T1000 (cell line): ENCODE measurements at regions not wholly inside any gene's neighbourhood (a gene's known extent, or its start where the extent isn't known, plus 50 kb on each side); places are given as distances from the start of the nearest gene placed in this dataset.
A peak's percentile ranks its signal among the peaks of the same experiment; 100 is the strongest.
"Not testable (repeated sequence)": the region's sequence is repeated elsewhere in the genome, so short reads cannot be mapped to it uniquely, and the experiment has no call there.

Source experiments
- DNase-seq: peaks from one replicate; lab custom pipeline; 2025; ENCODE audit warnings: mixed read lengths; lab: John Stamatoyannopoulos, UW

DNA sequence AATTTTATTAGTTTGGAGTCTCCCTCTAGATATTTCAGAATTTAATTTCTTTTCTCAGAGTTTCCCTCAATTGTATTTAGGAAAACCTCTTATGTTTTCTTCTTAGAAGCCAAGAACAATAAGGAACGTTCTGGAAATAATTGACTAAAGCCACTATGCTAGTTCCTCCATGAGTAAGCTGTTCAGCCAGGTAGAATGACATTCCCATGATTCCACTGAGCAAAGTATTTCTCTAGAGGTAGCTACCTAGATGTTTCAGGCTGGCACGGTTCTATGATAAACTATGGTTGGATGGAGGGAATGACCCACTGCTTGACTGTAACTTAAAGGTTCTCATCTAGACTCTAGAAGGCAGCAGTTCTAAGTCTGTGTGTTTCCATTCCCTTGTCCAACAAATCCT, 62.4 kb downstream of the CLDN17 start:
- DNase-seq: no peak

DNA sequence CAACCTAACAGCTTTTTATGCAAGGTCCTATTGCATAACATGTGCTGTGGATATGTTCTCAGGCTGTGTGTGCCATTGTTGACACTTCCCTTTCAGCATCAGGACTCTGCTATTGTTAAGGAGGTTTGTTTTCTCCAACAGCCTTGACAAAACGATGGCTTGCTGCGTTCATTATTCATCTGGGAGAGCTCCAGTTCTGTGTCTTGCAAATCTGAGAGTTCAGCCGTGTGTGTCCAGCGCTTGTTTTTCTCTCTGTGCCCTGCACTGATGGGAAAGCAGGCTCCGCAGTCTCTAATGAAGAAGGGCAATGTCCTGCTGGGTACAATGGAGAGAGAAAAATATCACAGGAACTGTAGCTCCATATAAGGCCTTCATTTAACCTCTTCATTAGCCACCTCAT, 63.7 kb downstream of the CLDN17 start:
- DNase-seq: no peak

DNA sequence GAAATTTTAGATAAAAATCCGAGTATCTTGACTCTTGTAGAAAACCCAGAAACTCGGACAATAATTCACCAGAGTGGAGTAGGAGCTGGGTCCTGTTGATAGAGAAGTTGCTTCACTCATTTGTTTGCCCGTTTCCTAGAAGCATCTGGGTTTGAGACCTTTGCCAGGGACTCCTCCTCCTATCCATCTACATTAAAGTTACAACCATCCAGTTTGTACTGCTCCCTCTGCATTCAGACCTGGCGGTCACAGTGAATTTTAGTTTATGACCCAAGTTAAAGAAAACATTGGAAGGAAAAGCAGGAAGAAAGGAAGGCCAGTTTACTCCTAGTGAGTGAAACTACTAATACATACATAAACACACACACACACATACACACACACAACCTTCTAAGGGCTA, 64.6 kb downstream of the CLDN17 start:
- no peak for DNase-seq

DNA sequence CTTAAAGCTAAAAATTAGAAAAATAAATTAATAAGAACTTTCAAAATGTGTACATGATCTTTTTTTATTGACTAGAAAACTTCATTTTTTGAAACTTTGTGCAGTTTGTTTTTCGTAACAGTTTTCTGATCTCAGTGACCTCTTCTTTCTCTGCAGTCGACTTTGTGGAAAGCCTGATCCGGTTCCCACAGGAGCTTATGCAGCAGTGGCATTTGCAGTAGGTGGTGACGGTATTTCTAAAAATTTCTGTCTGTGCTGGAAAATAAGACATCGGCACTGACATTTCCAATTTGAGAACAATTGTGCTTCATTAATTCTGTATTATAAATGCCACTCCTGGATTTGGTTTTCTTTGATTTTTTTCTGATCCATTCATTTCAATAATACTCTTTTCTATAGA, 68.8 kb downstream of the CLDN17 start:
- DNase-seq: no peak

DNA sequence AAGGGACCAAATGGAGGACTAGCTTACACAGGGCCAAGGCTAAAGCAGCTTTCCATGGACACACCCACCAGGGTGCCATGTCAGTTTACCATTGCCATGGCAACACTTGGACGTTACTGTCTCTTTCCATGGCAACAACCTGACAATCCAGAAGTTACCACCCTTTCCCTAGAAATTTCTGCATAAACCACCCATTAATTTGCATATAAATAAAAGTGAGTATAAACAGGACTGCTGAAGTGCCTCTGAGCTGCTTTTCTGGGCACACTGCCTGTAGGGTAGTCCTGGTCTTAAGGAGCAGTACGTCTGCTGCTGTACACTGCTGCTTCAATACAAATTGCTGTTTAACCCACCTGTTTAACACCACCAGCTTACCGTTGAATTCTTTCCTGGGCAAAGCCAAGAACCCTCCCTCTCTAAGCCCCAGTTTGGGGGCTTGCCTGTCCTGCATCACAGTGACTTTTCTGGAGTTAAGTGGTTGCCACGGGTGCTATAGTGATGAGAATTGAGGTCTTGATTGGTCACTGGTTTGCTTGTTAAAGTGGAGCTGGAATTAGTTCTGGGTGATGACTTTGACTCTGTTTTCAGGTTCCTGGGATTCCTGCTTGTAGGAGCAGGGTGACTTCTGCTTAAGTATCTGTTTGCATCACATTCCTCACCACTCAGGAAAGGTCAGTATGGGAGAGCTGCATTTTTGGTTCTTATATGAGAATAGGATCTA, 83.2 kb downstream of the CLDN17 start:
- DNase-seq: no peak

DNA sequence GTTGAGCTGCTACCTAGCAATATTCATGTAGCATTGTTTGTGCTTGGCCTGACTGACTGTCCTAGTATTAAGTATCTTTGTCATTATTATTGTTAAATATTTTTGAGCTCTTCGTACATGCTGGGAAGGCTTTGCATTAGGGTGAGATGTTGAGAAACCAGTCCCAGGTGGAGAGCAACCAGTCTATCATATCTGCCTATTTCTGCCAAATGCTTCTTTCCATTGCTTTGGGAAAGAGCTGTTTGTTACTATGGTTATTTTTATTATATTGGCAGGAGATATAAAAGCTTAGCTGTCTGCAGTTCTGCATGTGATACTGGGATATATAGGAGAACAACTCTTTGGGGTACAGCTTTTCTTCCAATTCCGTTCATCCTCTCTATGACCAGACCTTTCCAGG, 85.1 kb downstream of the CLDN17 start:
- no peak for DNase-seq

DNA sequence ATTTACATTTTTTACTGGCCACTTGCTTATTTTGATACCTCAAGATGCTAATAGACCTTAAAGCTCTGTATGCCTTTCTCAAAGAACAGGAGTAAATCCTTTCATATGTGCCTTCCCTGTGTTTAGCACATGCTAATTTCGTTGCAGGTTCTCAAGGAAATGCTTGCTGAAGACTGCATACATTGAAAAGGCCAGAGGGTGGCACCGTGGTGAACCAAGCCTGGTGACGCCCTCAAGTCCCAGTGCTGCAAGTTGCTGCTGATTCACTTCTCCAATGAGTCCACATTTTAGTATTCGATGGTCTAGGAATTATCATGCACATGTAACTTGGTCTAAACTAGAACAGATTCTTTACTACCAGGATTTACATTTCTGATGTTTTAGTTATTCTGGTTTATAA, 94.1 kb downstream of the CLDN17 start:
- DNase-seq: no peak

DNA sequence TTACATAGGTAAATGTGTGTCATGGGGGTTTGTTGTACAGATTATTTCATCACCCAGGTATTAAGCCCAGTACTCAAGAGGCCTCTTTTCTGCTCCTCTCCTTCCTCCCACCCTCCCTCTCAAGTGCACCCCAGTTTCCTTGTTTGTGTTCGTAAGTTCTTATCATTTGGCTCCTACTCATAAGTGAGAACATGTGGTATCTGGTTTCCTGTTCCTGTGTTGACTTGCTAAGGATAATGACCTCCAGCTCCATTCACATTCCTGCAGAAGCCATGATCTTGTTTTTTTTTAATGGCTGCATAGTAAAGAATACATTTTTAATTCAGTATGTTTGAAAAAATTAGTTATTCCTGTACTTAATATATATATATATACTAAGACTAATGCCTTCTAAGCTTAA, 107.7 kb downstream of the CLDN17 start:
- DNase-seq: no peak

DNA sequence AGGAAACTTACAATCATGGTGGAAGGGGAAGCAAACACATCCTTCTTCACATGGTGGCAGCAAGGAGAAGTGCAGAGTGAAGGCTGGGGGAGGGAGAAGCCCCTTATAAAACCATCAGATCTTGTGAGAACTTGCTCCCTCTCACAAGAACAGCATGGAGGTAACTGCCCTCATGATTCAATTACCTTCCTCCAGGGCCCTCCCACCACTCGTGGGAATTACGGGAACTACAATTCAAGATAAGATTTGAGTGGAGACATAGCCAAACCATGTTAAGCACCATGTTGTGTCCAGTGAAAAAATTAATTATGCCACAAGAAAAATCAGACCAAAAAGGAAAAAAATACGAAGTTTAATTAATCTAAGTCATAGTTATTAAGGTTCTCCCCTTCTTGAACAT, 109.5 kb downstream of the CLDN17 start:
- no peak for DNase-seq

DNA sequence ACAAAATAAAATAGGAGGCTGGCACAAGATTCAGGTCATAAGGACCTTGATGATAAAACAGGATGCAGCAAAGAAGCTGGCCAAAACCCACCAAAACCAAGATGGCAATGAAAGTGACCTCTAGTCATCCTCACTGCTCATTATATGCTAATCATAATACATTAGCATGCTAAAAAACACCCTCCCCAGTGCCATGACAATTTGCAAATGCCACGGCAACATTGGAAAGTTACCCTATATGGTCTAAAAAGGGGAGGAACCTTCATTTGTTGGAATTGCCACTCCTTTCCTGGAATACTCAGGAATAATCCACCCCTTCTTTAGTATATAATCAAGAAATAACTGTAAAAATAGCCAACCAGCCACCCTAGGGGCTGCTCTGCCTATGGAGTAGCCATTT, 108.8 kb upstream of the GRIK1 start:
- no peak for DNase-seq

DNA sequence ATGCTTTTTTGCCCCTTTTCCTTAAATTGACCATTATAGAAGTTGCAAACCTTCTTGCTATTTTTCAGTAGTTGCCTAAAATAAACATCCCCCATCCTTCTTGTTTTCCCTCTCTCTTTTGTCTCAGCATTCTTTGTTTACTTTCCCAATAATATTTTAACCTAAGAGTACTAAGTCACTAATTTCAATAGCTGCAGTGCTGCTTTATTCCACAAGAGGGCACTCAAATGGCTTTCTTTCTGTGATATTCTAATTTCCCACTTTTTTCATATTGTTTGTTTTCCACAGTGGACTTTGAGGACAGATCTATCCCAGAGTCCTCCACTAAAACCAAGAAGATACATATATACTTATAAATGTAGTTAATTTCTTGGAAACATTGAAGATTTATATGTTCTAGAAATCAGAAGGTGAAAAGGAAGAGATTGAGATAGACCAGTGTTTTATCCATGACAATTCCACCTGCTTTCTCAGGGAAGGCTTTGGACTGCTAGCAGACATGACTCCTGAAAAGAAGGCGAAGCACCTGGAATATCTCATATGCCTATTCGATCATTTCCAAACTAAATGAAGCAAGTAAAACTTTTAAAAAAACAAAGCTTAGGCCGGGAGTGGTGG, 104.8 kb upstream of the GRIK1 start:
- DNase-seq: peak; percentile 5

DNA sequence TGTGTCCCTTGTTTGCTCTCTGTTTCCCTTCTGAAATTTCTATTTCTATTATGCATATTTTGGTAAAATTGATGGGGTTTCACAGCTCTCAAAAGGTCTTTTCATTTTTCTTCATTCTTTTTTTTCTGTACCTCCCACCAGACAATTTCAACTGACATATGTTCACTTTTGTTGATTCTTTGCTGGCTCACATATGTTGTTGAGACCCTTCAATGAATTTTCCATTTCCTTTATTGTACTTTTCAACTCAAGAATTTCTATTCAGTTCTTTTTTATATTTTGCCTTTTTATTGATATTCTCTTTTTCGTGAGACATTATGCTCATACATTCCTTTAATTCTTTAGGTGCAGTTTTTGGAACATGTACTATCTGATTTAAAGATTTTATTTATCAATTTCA, 102.6 kb upstream of the GRIK1 start:
- DNase-seq: no peak

DNA sequence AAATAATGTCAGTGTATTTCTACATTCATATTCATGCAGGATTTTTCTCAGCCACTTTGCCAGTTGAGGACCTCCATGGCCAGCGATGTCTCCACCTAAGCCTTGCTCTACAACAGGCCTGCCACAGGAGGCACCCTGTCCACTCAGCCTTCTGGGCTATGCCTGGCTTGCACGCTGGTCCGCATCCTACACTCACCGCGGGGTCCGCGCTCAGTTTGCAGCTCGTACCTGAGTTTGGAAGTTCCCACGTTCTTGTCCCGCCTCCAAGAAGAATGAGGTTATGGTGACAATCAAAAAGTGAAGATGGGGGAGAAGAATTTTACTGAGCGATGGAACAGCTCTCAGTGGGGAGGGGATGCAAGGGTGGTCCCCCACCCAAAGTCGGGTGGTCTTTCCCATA, 93.6 kb upstream of the GRIK1 start:
- no peak for DNase-seq

DNA sequence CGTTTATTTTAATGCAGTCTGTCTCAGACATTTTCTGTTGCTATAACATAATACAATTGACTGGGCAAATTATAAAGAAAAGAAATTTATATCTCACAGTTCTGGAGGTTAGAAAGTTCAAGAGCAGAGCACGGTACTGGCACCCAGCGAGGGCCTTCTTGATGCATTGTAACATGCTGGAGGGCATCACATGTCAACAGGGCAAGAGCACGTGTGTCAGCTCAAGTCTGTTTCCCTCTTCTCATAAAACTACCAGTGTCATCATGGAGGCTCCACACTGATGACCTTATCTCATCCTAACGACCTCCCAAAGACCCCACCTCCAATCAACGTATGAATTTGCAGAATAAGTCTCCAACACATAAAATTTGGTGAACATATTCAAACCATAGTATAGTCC, 90.6 kb upstream of the GRIK1 start:
- no peak for DNase-seq

DNA sequence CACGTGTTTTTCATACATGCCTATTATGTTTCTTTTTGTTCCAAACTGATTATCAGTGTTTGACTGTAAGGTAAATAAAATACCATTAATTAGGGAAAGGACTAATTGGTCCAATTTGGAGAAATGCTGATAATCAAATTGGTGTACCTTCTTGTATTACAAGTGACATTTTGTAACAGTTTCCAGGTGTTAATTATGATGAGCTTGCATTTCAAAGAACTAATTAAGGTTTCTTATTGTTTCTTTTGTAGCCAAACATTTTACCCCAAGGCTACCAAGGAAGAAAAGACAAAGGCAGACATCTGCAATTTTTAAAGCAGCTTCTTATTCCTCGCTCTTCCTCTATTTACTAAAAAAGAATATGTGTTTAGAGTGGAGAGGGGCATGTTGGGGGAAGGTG, 88.7 kb upstream of the GRIK1 start:
- no peak for DNase-seq

DNA sequence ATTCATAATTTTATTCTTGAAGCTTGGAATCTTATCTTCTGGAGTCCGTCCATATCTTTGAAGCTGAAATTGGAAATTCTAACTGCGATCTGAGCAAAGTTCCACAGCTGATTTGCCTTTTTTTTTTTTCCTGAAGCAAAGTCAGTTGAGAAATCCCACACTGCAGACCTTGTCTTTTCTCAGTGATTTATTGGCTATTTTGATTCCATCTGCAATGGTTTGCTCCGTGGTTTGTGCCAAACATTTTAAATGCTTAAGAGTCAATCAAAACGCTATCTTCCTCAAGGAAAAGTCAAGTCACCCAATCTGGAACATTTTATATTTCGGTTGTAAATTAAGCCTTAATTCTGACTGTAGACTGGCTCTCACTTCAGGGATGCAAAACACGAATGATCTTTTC, 88.2 kb upstream of the GRIK1 start:
- DNase-seq: no peak

DNA sequence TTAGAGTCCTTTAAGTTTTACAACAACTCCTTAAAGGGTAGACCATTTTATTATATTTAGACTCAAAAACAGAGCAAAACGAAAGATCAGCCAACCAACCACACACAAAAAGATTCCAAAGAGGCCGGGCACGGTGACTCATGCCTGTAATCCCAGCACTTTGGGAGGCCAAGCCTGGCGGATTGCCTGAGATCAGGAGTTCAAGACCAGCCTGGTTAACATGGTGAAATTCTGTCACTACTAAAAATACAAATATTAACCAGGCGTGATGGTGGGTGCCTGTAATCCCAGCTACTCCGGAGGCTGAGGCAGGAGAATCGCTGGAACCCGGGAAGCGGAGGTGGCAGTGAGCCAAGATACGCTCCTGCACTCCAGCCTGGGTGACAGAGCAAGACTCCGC, 83.3 kb upstream of the GRIK1 start:
- DNase-seq: not testable (repeated sequence)

DNA sequence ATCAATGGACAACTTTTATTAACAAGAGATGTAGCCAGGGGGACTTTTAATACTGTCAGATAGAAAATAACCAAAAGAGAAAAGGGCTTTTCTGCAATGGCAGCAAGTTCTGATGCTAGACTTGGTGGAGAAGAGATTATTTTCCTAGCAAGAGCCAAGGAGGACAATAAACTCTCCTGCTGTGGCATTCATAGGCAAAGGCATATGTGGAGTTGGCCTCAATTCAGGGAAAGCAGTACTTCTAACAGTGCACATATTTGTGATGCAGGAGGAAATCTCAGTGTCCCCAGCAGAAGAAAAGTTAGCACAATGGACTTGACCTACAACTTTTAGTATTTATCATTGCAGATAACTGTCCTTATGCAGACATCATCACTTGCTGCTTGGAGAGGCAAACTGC, 75.1 kb upstream of the GRIK1 start:
- DNase-seq: no peak

DNA sequence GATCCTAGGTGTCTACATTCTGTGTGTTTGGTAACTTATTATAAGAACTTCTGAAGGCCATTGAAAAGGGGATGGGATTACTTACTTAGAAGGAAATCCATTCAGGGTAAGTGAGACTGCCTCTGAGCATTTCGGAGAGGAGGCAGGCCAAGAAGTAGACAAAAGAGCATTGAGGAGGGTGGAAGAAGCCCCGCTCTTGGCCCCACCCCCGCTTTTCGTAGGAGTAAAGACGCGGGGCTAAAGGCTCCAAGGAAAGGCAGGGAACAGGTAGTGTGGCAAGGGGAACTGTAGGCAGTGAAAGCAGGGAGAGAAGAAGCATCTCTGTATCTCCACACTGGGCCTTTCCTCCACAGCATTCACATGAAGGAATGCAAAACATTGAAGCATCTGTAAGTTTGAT, 51.8 kb upstream of the GRIK1 start:
- no peak for DNase-seq

DNA sequence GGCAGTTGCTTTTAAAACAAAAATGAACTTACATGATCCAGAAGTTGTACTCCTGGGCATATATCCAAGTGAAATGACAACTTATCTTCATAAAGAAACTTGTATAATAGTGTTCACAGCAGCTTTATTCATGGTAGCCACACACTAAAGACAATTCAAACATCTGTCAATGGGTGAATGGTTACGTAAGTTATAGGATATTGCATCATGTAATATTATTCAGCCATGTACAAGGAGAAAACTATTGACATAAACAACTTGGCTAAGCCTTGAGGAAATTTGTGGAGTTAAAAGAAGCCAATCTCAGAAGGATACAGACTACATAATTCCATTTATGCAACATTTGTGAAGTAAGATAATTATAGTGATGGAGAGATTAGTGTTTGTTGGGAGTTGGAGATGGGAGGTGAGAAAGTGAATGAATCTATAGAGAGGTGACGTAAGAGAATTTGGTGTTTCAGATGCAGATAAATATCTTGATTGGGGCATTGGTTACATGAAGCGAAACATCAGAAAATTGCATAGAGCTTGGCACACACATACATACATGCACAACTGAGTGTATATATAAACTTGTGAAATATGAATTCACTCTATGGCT, 49.9 kb upstream of the GRIK1 start:
- no peak for DNase-seq
